ENCODE measurements at regions not wholly inside any gene's neighbourhood (a gene's known extent, or its start where the extent isn't known, plus 50 kb on each side); places are given as distances from the start of the nearest gene placed in this dataset.

DNA sequence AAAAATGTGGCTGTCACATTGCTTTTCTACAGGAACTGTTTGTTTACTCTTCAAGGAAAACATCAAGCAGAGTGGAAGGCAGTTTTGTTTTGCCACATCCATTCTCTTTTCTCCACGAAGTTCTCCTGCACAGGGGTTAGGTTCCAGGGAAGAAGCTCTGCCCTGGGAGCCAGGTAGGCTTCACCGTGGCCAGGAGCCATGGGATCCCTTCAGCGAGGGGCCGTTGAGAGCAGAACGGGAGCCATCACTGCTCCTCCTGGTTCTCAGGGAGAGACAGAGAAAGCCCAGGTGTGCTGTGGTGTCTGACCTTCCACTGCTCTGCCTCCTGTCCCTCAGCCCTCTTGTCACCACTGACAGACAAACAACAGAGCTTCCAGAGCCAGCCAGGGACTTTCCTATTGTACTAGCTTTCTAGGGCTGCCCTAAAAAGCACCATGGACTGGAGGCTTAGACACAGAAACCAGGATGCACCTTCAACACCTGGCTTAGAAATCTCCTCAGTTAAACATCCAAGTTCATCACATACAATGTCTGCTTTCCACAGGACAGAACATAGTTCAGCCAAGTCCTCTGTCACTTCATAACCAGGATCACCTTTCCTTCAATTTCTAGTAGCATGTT, 75.6 kb upstream of the SLC22A23 start:
- TF ChIP-seq, protein P1, sequence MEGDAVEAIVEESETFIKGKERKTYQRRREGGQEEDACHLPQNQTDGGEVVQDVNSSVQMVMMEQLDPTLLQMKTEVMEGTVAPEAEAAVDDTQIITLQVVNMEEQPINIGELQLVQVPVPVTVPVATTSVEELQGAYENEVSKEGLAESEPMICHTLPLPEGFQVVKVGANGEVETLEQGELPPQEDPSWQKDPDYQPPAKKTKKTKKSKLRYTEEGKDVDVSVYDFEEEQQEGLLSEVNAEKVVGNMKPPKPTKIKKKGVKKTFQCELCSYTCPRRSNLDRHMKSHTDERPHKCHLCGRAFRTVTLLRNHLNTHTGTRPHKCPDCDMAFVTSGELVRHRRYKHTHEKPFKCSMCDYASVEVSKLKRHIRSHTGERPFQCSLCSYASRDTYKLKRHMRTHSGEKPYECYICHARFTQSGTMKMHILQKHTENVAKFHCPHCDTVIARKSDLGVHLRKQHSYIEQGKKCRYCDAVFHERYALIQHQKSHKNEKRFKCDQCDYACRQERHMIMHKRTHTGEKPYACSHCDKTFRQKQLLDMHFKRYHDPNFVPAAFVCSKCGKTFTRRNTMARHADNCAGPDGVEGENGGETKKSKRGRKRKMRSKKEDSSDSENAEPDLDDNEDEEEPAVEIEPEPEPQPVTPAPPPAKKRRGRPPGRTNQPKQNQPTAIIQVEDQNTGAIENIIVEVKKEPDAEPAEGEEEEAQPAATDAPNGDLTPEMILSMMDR (conservative IDR thresholded peaks at IDR 0.05; ENCODE audit: low read length), result no peak
- no peak for TF ChIP-seq EZH2phosphoT487 (IDR thresholded peaks at IDR 0.05; ENCODE audit: borderline replicate concordance)
